GM13977 (cell line): ENCODE measurements at regions not wholly inside any gene's neighbourhood (a gene's known extent, or its start where the extent isn't known, plus 50 kb on each side); places are given as distances from the start of the nearest gene placed in this dataset.
"Not testable (repeated sequence)": the region's sequence is repeated elsewhere in the genome, so short reads cannot be mapped to it uniquely, and the experiment has no call there.

ENCODE experiments used
- DNase-seq: peaks from one replicate; pipeline ENCODE4 v3.0.0; 2012; ENCODE audit warnings: low spot score
- CTCF ChIP-seq: IDR thresholded peaks from 2 replicates; pipeline ENCODE4 v1.5.1; 2012; ENCODE audit warnings: mild to moderate bottlenecking, control low read depth; ENCODE audit not compliant: insufficient read depth; ENCODE audit errors: extremely low read depth, missing control alignments
- in situ Hi-C: fragments of 300-500 bp; cut with MboI; formaldehyde crosslinking; loops from one replicate; pipeline ENCODE4 v1.12.0; 2022; ENCODE audit warnings: low sequenced_read_pairs, low pct_unique_long_range_greater_than_20kb, mixed read lengths, inconsistent platforms; ENCODE audit not compliant: unreplicated experiment

- in situ Hi-C loops = no loop called here
Observed at GRCh38 chr13:103884101-103884723, 818.0 kb upstream of the SLC10A2 start.

GRCh38 chr13:103883698-103884097 is 817.5 kb upstream of the SLC10A2 start:
- in situ Hi-C loops = no loop called here
- no peak for DNase-seq
- TF ChIP-seq CTCF = no peak

More at GRCh38 chr13:103884101-103884723, 818.0 kb upstream of the SLC10A2 start:
- TF ChIP-seq CTCF = no peak
- DNase-seq = no peak

- in situ Hi-C loops = no loop called here
- DNase-seq = no peak
- TF ChIP-seq CTCF = peak; percentile 11
Observed at GRCh38 chr13:103883164-103883563, 816.9 kb upstream of the SLC10A2 start.

GRCh38 chr13:103880146-103880545 is 813.9 kb upstream of the SLC10A2 start:
- in situ Hi-C loops, DNase-seq: not testable (repeated sequence)

GRCh38 chr13:103878891-103879605 is 812.8 kb upstream of the SLC10A2 start:
- in situ Hi-C loops = no loop called here
- TF ChIP-seq CTCF = no peak
- no peak for DNase-seq

GRCh38 chr13:103876571-103876970 is 810.4 kb upstream of the SLC10A2 start:
- in situ Hi-C loops = no loop called here
- TF ChIP-seq CTCF = no peak
- no peak for DNase-seq

- no peak for TF ChIP-seq CTCF
- no peak for DNase-seq
- in situ Hi-C loops = no loop called here
Observed at GRCh38 chr13:103873725-103874124, 807.5 kb upstream of the SLC10A2 start.
